SK-N-SH treated with all-trans-retinoic acid at 6 μM for 48 hours (cell line): ENCODE measurements at regions not wholly inside any gene's neighbourhood (a gene's known extent, or its start where the extent isn't known, plus 50 kb on each side); places are given as distances from the start of the nearest gene placed in this dataset.

Experiments used
- ATAC-seq: fragments of 200-7000 bp; cut with Tn5 transposase; 3 replicates; pipeline ENCODE4 v1.9.1; 2020; ENCODE audit warnings: mild to moderate bottlenecking, moderate library complexity
- ARNTL ChIP-seq: fragments of 450-650 bp; formaldehyde crosslinking; IDR thresholded peaks from 2 replicates; pipeline ENCODE4 v1.5.0; 2020; ENCODE audit warnings: low read depth, mild to moderate bottlenecking, moderate library complexity, borderline replicate concordance
- BACH2 ChIP-seq: fragments of 250-450 bp; sonication (Bioruptor Pico); IDR thresholded peaks from 2 replicates; pipeline ENCODE4 v1.9.0; 2021; ENCODE audit warnings: mild to moderate bottlenecking, borderline replicate concordance
- CSDC2 ChIP-seq: fragments of 250-450 bp; sonication (Bioruptor Pico); IDR thresholded peaks from 2 replicates; pipeline ENCODE4 v1.5.0; 2020; ENCODE audit warnings: mild to moderate bottlenecking, moderate library complexity
- ESRRG ChIP-seq: fragments of 250-450 bp; sonication (Bioruptor Pico); IDR thresholded peaks from 2 replicates; pipeline ENCODE4 v1.6.1; 2021; ENCODE audit warnings: mild to moderate bottlenecking
- GLIS3 ChIP-seq: fragments of 250-450 bp; sonication (Bioruptor Pico); IDR thresholded peaks from 2 replicates; pipeline ENCODE4 v1.5.0; 2020; ENCODE audit warnings: mild to moderate bottlenecking, moderate library complexity
- ISL1 ChIP-seq: fragments of 250-450 bp; sonication (Bioruptor Pico); IDR thresholded peaks from 2 replicates; pipeline ENCODE4 v2.1.2; 2022; ENCODE audit warnings: mild to moderate bottlenecking, moderate library complexity
- OSR1 ChIP-seq: fragments of 250-450 bp; sonication (Bioruptor Pico); IDR thresholded peaks from 2 replicates; pipeline ENCODE4 v1.8.0; 2022; ENCODE audit warnings: moderate library complexity, mild to moderate bottlenecking, inconsistent platforms
- PPARA ChIP-seq: fragments of 250-450 bp; sonication (Bioruptor Pico); IDR thresholded peaks from 2 replicates; pipeline ENCODE4 v1.5.0; 2020; ENCODE audit warnings: mild to moderate bottlenecking, borderline replicate concordance
- RARB ChIP-seq: fragments of 250-450 bp; sonication (Bioruptor Pico); IDR thresholded peaks from 2 replicates; pipeline ENCODE4 v1.8.0; 2021; ENCODE audit warnings: mild to moderate bottlenecking, moderate library complexity
- SNAI2 ChIP-seq: fragments of 250-450 bp; sonication (Bioruptor Pico); IDR thresholded peaks from 2 replicates; pipeline ENCODE4 v1.5.0; 2020; ENCODE audit warnings: mild to moderate bottlenecking, moderate library complexity
- TCF4 ChIP-seq: fragments of 250-450 bp; sonication (Bioruptor Pico); IDR thresholded peaks from 2 replicates; pipeline ENCODE4 v1.8.0; 2021; ENCODE audit warnings: mild to moderate bottlenecking, moderate library complexity, borderline replicate concordance
- TOX ChIP-seq: fragments of 250-450 bp; sonication (Bioruptor Pico); IDR thresholded peaks from 2 replicates; pipeline ENCODE4 v1.8.0; 2021; ENCODE audit warnings: mild to moderate bottlenecking, moderate library complexity, borderline replicate concordance
- ZC3H10 ChIP-seq: fragments of 250-450 bp; sonication (Bioruptor Pico); IDR thresholded peaks from 2 replicates; pipeline ENCODE4 v1.5.1; 2021; ENCODE audit warnings: mild to moderate bottlenecking, moderate library complexity
- ZFP3 ChIP-seq: fragments of 250-450 bp; sonication (Bioruptor Pico); IDR thresholded peaks from 2 replicates; pipeline ENCODE4 v1.5.0; 2020; ENCODE audit warnings: mild to moderate bottlenecking, moderate library complexity
- ZFP30 ChIP-seq: fragments of 450-650 bp; formaldehyde crosslinking; IDR thresholded peaks from 2 replicates; pipeline ENCODE4 v1.5.0; 2022; ENCODE audit warnings: mild to moderate bottlenecking, moderate library complexity
- ZNF565 ChIP-seq: fragments of 450-650 bp; formaldehyde crosslinking; conservative IDR thresholded peaks from 2 replicates; pipeline ENCODE4 v1.5.0; 2020; ENCODE audit warnings: low read depth, mild to moderate bottlenecking, moderate library complexity
- ZNF70 ChIP-seq: fragments of 450-650 bp; formaldehyde crosslinking; IDR thresholded peaks from 2 replicates; pipeline ENCODE4 v1.5.0; 2020; ENCODE audit warnings: mild to moderate bottlenecking, moderate library complexity
- ZNF8 ChIP-seq: fragments of 450-650 bp; formaldehyde crosslinking; IDR thresholded peaks from 2 replicates; pipeline ENCODE4 v1.5.0; 2020; ENCODE audit warnings: mild to moderate bottlenecking, moderate library complexity
- TF ChIP-seq, protein P1 (sequence below): fragments of 250-450 bp; sonication (Bioruptor Pico); IDR thresholded peaks from 2 replicates; pipeline ENCODE4 v1.8.0; 2021; ENCODE audit warnings: low read depth, mild to moderate bottlenecking, moderate library complexity, borderline replicate concordance
- TF ChIP-seq, protein P2 (sequence below): fragments of 250-450 bp; sonication (Bioruptor Pico); IDR thresholded peaks from 2 replicates; pipeline ENCODE4 v1.8.0; 2020; ENCODE audit warnings: mild to moderate bottlenecking, moderate library complexity, borderline replicate concordance
- TF ChIP-seq, protein P3 (sequence below): fragments of 250-450 bp; sonication (Bioruptor Pico); IDR thresholded peaks from 2 replicates; pipeline ENCODE4 v1.5.1; 2020; ENCODE audit warnings: low read depth, mild to moderate bottlenecking, moderate library complexity
- TF ChIP-seq, protein P4 (sequence below): fragments of 250-450 bp; sonication (Bioruptor Pico); IDR thresholded peaks from 2 replicates; pipeline ENCODE4 v1.5.0; 2020; ENCODE audit warnings: mild to moderate bottlenecking, moderate library complexity
- TF ChIP-seq, protein P5 (sequence below): fragments of 250-450 bp; sonication (Bioruptor Pico); IDR thresholded peaks from 2 replicates; pipeline ENCODE4 v1.5.1; 2021; ENCODE audit warnings: mild to moderate bottlenecking, moderate library complexity

DNA sequence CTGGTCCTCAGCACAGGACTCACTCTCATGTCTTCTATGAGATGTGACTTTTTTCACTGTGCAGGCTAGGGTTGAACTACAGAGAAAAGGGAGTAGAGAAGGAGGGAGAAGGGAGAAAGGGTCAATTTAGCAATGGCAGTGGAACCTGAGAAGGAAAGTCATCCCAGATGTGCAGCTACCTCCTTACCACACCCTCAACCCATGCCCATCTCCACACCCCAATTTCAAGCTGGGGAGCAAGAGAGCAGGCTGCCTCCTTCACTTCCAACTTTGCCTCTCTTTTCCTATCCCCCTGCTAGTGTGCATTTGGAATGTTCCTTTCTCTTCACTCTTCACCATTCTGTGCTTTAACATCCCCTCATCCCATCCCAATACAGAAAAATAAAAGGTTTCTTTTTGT, 163.5 kb upstream of the MAP3K1 start:
- ATAC-seq, result no peak
- TF ChIP-seq TOX (CRISPR knock-in tag) (no peak), SNAI2 (CRISPR knock-in tag) (no peak), ZC3H10 (no peak), ZNF565 (no peak), ZNF70 (CRISPR knock-in tag) (no peak), BACH2 (no peak), ZNF8 (CRISPR knock-in tag) (no peak), ZFP3 (CRISPR knock-in tag) (no peak)
- TF ChIP-seq, protein P1, sequence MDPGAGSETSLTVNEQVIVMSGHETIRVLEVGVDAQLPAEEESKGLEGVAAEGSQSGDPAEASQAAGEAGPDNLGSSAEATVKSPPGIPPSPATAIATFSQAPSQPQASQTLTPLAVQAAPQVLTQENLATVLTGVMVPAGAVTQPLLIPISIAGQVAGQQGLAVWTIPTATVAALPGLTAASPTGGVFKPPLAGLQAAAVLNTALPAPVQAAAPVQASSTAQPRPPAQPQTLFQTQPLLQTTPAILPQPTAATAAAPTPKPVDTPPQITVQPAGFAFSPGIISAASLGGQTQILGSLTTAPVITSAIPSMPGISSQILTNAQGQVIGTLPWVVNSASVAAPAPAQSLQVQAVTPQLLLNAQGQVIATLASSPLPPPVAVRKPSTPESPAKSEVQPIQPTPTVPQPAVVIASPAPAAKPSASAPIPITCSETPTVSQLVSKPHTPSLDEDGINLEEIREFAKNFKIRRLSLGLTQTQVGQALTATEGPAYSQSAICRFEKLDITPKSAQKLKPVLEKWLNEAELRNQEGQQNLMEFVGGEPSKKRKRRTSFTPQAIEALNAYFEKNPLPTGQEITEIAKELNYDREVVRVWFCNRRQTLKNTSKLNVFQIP (CRISPR knock-in tag), result no peak
- TF ChIP-seq, protein P2, sequence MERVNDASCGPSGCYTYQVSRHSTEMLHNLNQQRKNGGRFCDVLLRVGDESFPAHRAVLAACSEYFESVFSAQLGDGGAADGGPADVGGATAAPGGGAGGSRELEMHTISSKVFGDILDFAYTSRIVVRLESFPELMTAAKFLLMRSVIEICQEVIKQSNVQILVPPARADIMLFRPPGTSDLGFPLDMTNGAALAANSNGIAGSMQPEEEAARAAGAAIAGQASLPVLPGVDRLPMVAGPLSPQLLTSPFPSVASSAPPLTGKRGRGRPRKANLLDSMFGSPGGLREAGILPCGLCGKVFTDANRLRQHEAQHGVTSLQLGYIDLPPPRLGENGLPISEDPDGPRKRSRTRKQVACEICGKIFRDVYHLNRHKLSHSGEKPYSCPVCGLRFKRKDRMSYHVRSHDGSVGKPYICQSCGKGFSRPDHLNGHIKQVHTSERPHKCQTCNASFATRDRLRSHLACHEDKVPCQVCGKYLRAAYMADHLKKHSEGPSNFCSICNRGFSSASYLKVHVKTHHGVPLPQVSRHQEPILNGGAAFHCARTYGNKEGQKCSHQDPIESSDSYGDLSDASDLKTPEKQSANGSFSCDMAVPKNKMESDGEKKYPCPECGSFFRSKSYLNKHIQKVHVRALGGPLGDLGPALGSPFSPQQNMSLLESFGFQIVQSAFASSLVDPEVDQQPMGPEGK (CRISPR knock-in tag), result no peak
- TF ChIP-seq, protein P3, sequence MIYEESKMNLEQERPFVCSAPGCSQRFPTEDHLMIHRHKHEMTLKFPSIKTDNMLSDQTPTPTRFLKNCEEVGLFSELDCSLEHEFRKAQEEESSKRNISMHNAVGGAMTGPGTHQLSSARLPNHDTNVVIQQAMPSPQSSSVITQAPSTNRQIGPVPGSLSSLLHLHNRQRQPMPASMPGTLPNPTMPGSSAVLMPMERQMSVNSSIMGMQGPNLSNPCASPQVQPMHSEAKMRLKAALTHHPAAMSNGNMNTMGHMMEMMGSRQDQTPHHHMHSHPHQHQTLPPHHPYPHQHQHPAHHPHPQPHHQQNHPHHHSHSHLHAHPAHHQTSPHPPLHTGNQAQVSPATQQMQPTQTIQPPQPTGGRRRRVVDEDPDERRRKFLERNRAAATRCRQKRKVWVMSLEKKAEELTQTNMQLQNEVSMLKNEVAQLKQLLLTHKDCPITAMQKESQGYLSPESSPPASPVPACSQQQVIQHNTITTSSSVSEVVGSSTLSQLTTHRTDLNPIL (CRISPR knock-in tag), result no peak
- TF ChIP-seq, protein P4, sequence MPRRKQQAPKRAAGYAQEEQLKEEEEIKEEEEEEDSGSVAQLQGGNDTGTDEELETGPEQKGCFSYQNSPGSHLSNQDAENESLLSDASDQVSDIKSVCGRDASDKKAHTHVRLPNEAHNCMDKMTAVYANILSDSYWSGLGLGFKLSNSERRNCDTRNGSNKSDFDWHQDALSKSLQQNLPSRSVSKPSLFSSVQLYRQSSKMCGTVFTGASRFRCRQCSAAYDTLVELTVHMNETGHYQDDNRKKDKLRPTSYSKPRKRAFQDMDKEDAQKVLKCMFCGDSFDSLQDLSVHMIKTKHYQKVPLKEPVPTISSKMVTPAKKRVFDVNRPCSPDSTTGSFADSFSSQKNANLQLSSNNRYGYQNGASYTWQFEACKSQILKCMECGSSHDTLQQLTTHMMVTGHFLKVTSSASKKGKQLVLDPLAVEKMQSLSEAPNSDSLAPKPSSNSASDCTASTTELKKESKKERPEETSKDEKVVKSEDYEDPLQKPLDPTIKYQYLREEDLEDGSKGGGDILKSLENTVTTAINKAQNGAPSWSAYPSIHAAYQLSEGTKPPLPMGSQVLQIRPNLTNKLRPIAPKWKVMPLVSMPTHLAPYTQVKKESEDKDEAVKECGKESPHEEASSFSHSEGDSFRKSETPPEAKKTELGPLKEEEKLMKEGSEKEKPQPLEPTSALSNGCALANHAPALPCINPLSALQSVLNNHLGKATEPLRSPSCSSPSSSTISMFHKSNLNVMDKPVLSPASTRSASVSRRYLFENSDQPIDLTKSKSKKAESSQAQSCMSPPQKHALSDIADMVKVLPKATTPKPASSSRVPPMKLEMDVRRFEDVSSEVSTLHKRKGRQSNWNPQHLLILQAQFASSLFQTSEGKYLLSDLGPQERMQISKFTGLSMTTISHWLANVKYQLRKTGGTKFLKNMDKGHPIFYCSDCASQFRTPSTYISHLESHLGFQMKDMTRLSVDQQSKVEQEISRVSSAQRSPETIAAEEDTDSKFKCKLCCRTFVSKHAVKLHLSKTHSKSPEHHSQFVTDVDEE (CRISPR knock-in tag), result no peak

DNA sequence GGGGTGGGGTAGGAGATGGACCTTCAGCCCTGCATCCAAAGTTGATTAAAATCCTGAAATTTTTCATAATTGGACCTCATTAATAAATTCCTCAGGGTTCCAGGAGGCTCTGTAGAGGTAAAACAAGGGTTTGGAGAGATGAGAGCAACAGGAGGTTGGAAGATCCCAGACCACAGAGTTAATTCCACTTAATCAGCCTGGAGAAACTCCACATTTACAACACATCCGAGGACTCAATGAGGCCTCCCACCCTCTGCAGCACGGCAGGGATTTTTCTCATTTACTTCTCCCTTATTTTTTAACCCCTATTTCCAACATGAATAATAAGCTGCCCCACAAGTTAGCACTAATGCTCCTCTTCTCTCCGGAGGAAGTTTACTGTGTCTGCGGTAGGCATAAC, 165.0 kb upstream of the MAP3K1 start:
- no peak for ATAC-seq
- TF ChIP-seq, protein P4 (CRISPR knock-in tag), result no peak
- no peak for TF ChIP-seq BACH2
- TF ChIP-seq, protein P2 (CRISPR knock-in tag), result no peak
- no peak for TF ChIP-seq ZNF70 (CRISPR knock-in tag)
- no peak for TF ChIP-seq ESRRG
- no peak for TF ChIP-seq ZC3H10
- no peak for TF ChIP-seq CSDC2
- no peak for TF ChIP-seq ARNTL (CRISPR knock-in tag)
- TF ChIP-seq SNAI2 (CRISPR knock-in tag), result no peak
- TF ChIP-seq ZFP30 (CRISPR knock-in tag), result no peak
- TF ChIP-seq PPARA (CRISPR knock-in tag), result no peak
- no peak for TF ChIP-seq ZNF565
- no peak for TF ChIP-seq ZNF8 (CRISPR knock-in tag)
- no peak for TF ChIP-seq RARB (CRISPR knock-in tag)
- TF ChIP-seq ISL1, result no peak
- TF ChIP-seq, protein P5, sequence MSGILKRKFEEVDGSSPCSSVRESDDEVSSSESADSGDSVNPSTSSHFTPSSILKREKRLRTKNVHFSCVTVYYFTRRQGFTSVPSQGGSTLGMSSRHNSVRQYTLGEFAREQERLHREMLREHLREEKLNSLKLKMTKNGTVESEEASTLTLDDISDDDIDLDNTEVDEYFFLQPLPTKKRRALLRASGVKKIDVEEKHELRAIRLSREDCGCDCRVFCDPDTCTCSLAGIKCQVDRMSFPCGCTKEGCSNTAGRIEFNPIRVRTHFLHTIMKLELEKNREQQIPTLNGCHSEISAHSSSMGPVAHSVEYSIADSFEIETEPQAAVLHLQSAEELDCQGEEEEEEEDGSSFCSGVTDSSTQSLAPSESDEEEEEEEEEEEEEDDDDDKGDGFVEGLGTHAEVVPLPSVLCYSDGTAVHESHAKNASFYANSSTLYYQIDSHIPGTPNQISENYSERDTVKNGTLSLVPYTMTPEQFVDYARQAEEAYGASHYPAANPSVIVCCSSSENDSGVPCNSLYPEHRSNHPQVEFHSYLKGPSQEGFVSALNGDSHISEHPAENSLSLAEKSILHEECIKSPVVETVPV (CRISPR knock-in tag), result no peak
- no peak for TF ChIP-seq ZFP3 (CRISPR knock-in tag)
- TF ChIP-seq TCF4, result no peak
- TF ChIP-seq GLIS3 (CRISPR knock-in tag), result no peak
- no peak for TF ChIP-seq OSR1 (CRISPR knock-in tag)
- TF ChIP-seq, all 23 proteins: peak for 0
